HCT116 (cell line): ENCODE measurements at regions not wholly inside any gene's neighbourhood (a gene's known extent, or its start where the extent isn't known, plus 50 kb on each side); places are given as distances from the start of the nearest gene placed in this dataset.
"Not testable (repeated sequence)": the region's sequence is repeated elsewhere in the genome, so short reads cannot be mapped to it uniquely, and the experiment has no call there.

Experiments used
- CTCF ChIP-seq, 3 experiments: fragments of 200-600 bp in 1 of 3; sonication (generic) in 1 of 3; IDR thresholded peaks in 2 of 3; conservative IDR thresholded peaks in 1 of 3; 2 replicates each; pipeline ENCODE4 v1.5.1; 2012 to 2017; ENCODE audit warnings: low read depth in 2 of 3, low read length in 2 of 3, antibody characterized with exemption in 1 of 3, borderline replicate concordance in 1 of 3, control low read depth in 1 of 3, mild to moderate bottlenecking in 1 of 3, mixed read lengths in 1 of 3, mixed run types in 1 of 3, moderate library complexity in 1 of 3; ENCODE audit not compliant: insufficient read depth in 1 of 3
- EZH2 ChIP-seq: fragments of 200-600 bp; sonication (generic); IDR thresholded peaks from 2 replicates; pipeline ENCODE4 v1.6.1; 2017; ENCODE audit warnings: antibody characterized with exemption, mixed run types
- POLR2A ChIP-seq: IDR thresholded peaks from 2 replicates; pipeline ENCODE4 v1.7.0; 2011; ENCODE audit warnings: borderline replicate concordance; ENCODE audit not compliant: insufficient read depth, insufficient read length; ENCODE audit errors: extremely low read depth
- POLR2AphosphoS5 ChIP-seq: IDR thresholded peaks from 2 replicates; pipeline ENCODE4 v1.6.1; 2011; ENCODE audit warnings: mild to moderate bottlenecking, low read depth, low read length, moderate library complexity
- SP1 ChIP-seq: IDR thresholded peaks from 2 replicates; pipeline ENCODE4 v1.6.1; 2012; ENCODE audit warnings: low read depth
- SRF ChIP-seq: IDR thresholded peaks from 2 replicates; pipeline ENCODE4 v1.6.1; 2012; ENCODE audit warnings: low read depth
- ZBTB33 ChIP-seq: IDR thresholded peaks from 2 replicates; pipeline ENCODE4 v1.6.1; 2011; ENCODE audit warnings: mild to moderate bottlenecking, low read length, moderate library complexity; ENCODE audit not compliant: insufficient replicate concordance; ENCODE audit errors: extremely low read depth
- ZNF274 ChIP-seq: fragments of 200-500 bp; sonication (Bioruptor generic); IDR thresholded peaks from 2 replicates; pipeline ENCODE4 v1.6.1; 2014; ENCODE audit warnings: mild to moderate bottlenecking, low read depth, low read length, inconsistent platforms

- TF ChIP-seq POLR2AphosphoS5; CTCF (IDR thresholded peaks at IDR 0.05 in 2 of 3, conservative IDR thresholded peaks at IDR 0.05 in 1 of 3; ENCODE audit: borderline replicate concordance in 1 of 3, insufficient read depth in 1 of 3, low read depth in 2 of 3, low read length in 2 of 3); SP1; EZH2; SRF; ZNF274; ZBTB33; POLR2A: not testable (repeated sequence)
Measured at GRCh38 chr11:92157390-92157789, 67.2 kb upstream of the FAT3 start.
